Astrocyte of the cerebellum (primary cell): ENCODE measurements at regions not wholly inside any gene's neighbourhood (a gene's known extent, or its start where the extent isn't known, plus 50 kb on each side); places are given as distances from the start of the nearest gene placed in this dataset.

Experiments
- DNase-seq: peaks from one replicate; pipeline ENCODE4 v3.0.0-alpha.2; 2011; ENCODE audit warnings: low read depth
- H3K4me3 ChIP-seq: 2 replicates; pipeline ENCODE4 v1.5.1; 2011; ENCODE audit warnings: mild to moderate bottlenecking, low read depth, low read length, moderate library complexity
- CTCF ChIP-seq: IDR thresholded peaks from 2 replicates; pipeline ENCODE4 v1.5.1; 2012; ENCODE audit warnings: low read length, low read depth, moderate library complexity, mild to moderate bottlenecking; ENCODE audit errors: missing control alignments
- in situ Hi-C: cut with HindIII; loops from 2 replicates; pipeline ENCODE4 v1.10.0; 2017; ENCODE audit warnings: low sequenced_read_pairs

DNA sequence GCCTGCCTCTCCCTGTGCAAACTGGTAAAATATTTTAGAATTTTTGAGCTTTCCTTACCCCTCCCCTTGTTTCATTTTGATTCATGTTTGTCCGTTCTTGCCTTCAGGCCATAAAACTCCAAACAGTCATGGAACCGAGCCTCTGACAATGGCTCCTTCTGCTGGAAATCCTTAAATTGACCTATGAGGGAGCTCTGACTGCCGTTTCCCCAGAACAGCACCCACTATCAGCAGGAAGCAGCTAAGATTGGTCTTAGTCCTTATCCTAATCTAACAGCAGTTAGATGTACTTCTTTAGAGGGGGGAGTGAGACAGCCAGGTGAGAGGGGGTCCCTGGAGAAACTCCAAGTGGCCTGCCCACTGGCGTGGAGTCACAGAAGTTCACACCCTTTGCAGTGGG lies 106.7 kb downstream of the FAM174A start:
- in situ Hi-C loops: no loop called here
- DNase-seq: no peak

DNA sequence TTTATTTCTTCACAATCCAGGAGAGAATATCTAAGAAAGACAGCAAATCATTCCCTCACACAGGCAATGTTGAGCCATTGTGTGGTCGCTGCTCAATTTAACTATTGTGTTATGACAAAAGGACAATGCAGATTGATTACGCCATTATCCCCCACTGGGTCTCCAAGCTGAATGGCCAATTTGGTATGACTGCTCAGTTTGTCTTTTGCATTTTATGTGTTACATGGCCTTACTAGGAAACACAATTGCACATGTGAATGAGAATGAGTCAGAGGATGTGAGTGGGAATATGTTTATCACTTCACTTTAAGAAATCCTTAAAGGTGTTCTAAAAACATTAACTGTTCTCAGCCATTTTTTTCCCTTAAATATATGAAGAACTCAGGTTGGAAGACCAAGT lies 108.3 kb downstream of the FAM174A start:
- in situ Hi-C loops: no loop called here
- DNase-seq: peak; percentile 57
- no peak for TF ChIP-seq CTCF
- H3K4me3 ChIP-seq: no peak overlapping the region

More for the DNA sequence above, 106.7 kb downstream of the FAM174A start:
- H3K4me3 ChIP-seq: no peak overlapping the region
- TF ChIP-seq CTCF: no peak

GRCh38 chr5:100644185-100644584 lies 109.0 kb downstream of the FAM174A start:
- in situ Hi-C loops: no loop called here
- H3K4me3 ChIP-seq: no peak overlapping the region
- TF ChIP-seq CTCF: no peak
- no peak for DNase-seq

GRCh38 chr5:100644776-100645175 lies 109.6 kb downstream of the FAM174A start:
- no peak overlapping the region for H3K4me3 ChIP-seq
- no peak for TF ChIP-seq CTCF
- in situ Hi-C loops: no loop called here
- no peak for DNase-seq

DNA sequence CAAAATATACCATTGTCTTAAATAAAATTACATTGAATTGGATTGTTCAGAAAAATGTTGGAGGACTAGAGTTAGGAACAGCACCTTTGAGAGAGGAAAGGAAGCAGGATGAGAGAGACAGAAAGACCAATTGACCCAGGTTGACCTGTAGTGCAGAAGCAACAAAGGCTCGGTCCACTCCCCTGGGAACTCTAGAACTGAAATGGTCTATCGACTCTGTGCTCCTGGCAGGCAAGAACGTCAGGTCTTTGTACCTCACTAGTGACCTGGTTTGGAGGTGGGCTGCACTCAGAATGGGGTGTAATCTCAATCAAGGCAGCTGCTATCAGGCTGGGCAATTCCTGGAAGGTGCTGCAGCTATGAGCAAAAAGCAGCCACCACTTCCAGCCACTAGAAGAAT lies 110.8 kb downstream of the FAM174A start:
- no peak overlapping the region for H3K4me3 ChIP-seq
- no peak for TF ChIP-seq CTCF
- in situ Hi-C loops: no loop called here
- DNase-seq: no peak

DNA sequence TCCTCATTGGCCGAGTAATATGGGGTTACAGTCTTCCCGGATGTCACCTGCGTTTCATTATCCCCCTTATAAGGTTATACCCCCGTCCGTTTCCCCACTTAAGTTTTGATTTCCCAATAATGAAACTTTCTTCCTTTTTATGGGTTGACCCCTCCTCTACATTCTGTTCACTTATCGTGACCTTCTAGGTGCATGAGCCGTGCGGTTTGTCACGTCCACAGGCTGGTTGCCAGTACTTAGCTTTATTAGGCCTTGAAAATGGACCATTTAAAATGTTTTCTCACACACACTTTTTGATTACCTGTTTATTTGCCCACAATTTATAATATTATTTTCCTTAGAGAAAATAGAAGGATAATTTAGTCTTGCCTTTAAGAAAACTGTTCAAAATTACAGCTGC lies 111.5 kb downstream of the FAM174A start:
- no peak for TF ChIP-seq CTCF
- DNase-seq: no peak
- H3K4me3 ChIP-seq: no peak overlapping the region
- in situ Hi-C loops: no loop called here
